ENCODE measurements at regions not wholly inside any gene's neighbourhood (a gene's known extent, or its start where the extent isn't known, plus 50 kb on each side); places are given as distances from the start of the nearest gene placed in this dataset.
"Not testable (repeated sequence)": the region's sequence is repeated elsewhere in the genome, so short reads cannot be mapped to it uniquely, and the experiment has no call there.

- 74 to 78% methylated on average over 24 to 26 of the region's 28 CpGs for WGBS, 2 donors
- no peak for TF ChIP-seq POLR2A (IDR thresholded peaks at IDR 0.05)
- TF ChIP-seq CTCF (IDR thresholded peaks at IDR 0.05), result no peak
- Histone ChIP-seq H3K9me3 (no peaks in the 10 kb centered on the region), H3K36me3 (no peaks in the 10 kb centered on the region), H3K27ac (no peak overlapping the region), H3K27me3 (no peaks in the 10 kb centered on the region), H3K4me3 (replicated peaks in 1 of 3) (no peak overlapping the region), H3K4me1 (no peaks in the 10 kb centered on the region)
- DNase-seq, result no peak
- intact Hi-C loops (cut with DNase I), result no loop called here
Measured at GRCh38 chr11:69205743-69206612, 50.2 kb downstream of the SMIM38 start.

GRCh38 chr11:69206613-69206965, 50.9 kb downstream of the SMIM38 start:
- DNase-seq; intact Hi-C loops (cut with DNase I); H3K4me3 ChIP-seq (replicated peaks in 1 of 3); H3K36me3 ChIP-seq; H3K27ac ChIP-seq; H3K4me1 ChIP-seq; H3K9me3 ChIP-seq; H3K27me3 ChIP-seq: not testable (repeated sequence)
- 71 to 75% methylated on average over 7 of the region's 7 CpGs for WGBS, 2 donors

GRCh38 chr11:69207165-69207889, 51.6 kb downstream of the SMIM38 start:
- 89 to 91% methylated on average over 14 of the region's 14 CpGs for WGBS, 2 donors
- DNase-seq, result no peak
- Histone ChIP-seq H3K4me3 (replicated peaks in 1 of 3) (no peak overlapping the region), H3K27ac (no peak overlapping the region), H3K27me3 (no peaks in the 10 kb centered on the region), H3K9me3 (no peaks in the 10 kb centered on the region), H3K4me1 (no peaks in the 10 kb centered on the region), H3K36me3 (no peaks in the 10 kb centered on the region)
- no peak for TF ChIP-seq CTCF (IDR thresholded peaks at IDR 0.05)
- no peak for TF ChIP-seq POLR2A (IDR thresholded peaks at IDR 0.05)
- intact Hi-C loops (cut with DNase I), result no loop called here

- Histone ChIP-seq H3K4me3 (replicated peaks in 1 of 3) (no peak overlapping the region), H3K4me1 (no peaks in the 10 kb centered on the region), H3K36me3 (no peaks in the 10 kb centered on the region), H3K27ac (no peak overlapping the region), H3K27me3 (no peaks in the 10 kb centered on the region), H3K9me3 (no peaks in the 10 kb centered on the region)
- 94 to 98% methylated on average over 6 to 13 of the region's 13 CpGs for WGBS, 2 donors
- no peak for TF ChIP-seq POLR2A (IDR thresholded peaks at IDR 0.05)
- TF ChIP-seq CTCF (IDR thresholded peaks at IDR 0.05), result no peak
- intact Hi-C loops (cut with DNase I), result no loop called here
- no peak for DNase-seq
Measured at GRCh38 chr11:69208190-69209037, 52.7 kb downstream of the SMIM38 start.

- Histone ChIP-seq H3K9me3 (no peaks in the 10 kb centered on the region), H3K4me1 (no peaks in the 10 kb centered on the region), H3K4me3 (replicated peaks in 1 of 3) (no peak overlapping the region), H3K27me3 (no peaks in the 10 kb centered on the region), H3K27ac (no peak overlapping the region), H3K36me3 (no peaks in the 10 kb centered on the region)
- WGBS, 2 donors, result 93 to 98% methylated on average over 8 of the region's 8 CpGs
- DNase-seq, result no peak
- no peak for TF ChIP-seq CTCF (IDR thresholded peaks at IDR 0.05)
- intact Hi-C loops (cut with DNase I), result no loop called here
Measured at GRCh38 chr11:69209038-69209350, 53.3 kb downstream of the SMIM38 start.

All from thyroid gland (tissue), 4 donors.